NB4 (cell line): ENCODE measurements at regions not wholly inside any gene's neighbourhood (a gene's known extent, or its start where the extent isn't known, plus 50 kb on each side); places are given as distances from the start of the nearest gene placed in this dataset.

Source experiments
- CTCF ChIP-seq: IDR thresholded peaks from one replicate; pipeline ENCODE4 v1.5.1; 2012; ENCODE audit warnings: low read depth, low read length
- MAX ChIP-seq: IDR thresholded peaks from 2 replicates; pipeline ENCODE4 v1.6.1; 2011; ENCODE audit warnings: low read depth, low read length
- MYC ChIP-seq: IDR thresholded peaks from 2 replicates; pipeline ENCODE4 v1.6.1; 2011; ENCODE audit warnings: low read depth, low read length
- POLR2A ChIP-seq: IDR thresholded peaks from 2 replicates; pipeline ENCODE4 v1.6.1; 2011; ENCODE audit warnings: mild to moderate bottlenecking; ENCODE audit not compliant: insufficient read length; ENCODE audit errors: extremely low read depth

GRCh38 chr7:113664867-113665266, 253.9 kb downstream of the PPP1R3A start:
- TF ChIP-seq CTCF (no peak), POLR2A (no peak), MAX (no peak), MYC (no peak)
